GM18907 (cell line): ENCODE measurements at regions not wholly inside any gene's neighbourhood (a gene's known extent, or its start where the extent isn't known, plus 50 kb on each side); places are given as distances from the start of the nearest gene placed in this dataset.

ENCODE experiments used
- ATAC-seq: cut with Tn5 transposase; IDR thresholded peaks from one replicate; pipeline ENCODE4 v1.9.1; 2021; ENCODE audit warnings: mild to moderate bottlenecking, moderate library complexity; ENCODE audit not compliant: unreplicated experiment

- no peak for ATAC-seq
Measured at GRCh38 chr20:52500157-52500556, 308.6 kb upstream of the ZFP64 start.

DNA sequence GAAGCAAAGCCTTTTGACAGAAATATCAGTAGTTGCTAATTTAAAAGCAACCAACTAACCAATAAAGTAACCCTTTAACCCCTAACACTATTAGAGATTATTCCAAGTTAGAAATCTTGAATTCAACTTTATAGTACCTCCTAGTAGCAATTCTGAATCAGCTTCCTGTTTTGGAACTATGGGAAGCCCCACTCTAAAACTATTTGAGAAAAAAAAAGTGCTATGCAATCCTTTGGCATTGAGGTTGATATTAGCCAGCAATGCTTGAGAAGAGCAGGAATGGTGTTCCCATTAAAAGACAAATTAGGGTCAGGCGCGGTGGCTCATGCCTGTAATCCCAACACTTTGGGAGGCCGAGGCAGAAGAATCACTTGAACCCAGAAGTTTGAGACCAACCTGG lies 306.2 kb upstream of the ZFP64 start:
- no peak for ATAC-seq

GRCh38 chr20:52496191-52496590 lies 304.6 kb upstream of the ZFP64 start:
- ATAC-seq, result no peak

DNA sequence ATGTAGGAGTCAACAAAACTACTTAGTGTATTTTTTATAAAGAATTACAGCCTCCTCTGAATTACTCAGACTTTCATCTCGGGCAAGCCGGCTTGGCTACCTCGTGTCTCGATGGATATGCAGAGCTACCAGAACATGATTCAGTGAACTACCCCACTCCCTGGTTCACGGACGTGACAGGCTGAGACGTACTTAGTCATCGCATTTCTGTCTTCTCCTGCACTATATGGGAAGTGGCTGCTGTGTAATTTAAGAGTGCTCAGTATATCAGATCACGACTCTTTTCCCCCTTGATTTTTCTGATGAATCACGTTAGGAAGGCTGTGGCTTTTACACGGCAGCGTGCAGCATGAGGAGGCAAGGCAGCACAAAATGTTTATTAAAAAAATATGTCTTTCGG lies 302.7 kb upstream of the ZFP64 start:
- ATAC-seq, result no peak

- ATAC-seq, result no peak
Measured at GRCh38 chr20:52493171-52493721, 301.7 kb upstream of the ZFP64 start.

DNA sequence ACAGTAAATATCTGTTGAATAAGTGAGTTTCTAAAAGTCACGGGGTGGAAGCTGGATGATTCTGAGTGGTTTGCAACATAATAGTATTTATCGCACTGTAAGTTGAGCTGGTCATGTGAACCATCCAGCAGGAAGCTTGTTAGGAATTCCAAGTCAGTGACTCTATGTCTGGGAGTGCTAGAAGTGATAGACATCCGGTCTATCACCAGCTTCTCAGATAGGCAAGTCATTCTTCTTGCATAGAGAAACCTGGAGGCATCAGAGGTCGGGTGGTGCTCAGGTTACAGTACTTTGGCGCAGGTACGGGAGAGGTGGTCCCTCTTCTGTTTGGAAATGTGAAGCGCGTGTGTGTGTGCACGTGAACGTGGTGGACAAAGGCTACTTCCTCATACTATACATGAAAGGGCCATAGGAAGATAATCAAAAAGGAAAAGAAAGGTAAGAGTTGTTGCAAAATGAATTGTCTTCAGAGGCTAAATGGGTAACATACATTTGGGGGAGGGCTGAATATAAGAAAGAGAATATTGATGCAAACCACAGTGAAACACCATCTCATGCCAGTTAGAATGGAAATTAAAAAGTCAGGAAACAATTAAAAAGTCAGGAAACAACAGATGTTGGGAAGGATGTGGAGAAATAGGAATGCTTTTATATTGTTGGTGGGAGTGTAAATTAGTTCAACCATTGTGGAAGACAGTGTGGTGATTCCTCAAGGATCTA lies 299.3 kb upstream of the ZFP64 start:
- ATAC-seq, result no peak

DNA sequence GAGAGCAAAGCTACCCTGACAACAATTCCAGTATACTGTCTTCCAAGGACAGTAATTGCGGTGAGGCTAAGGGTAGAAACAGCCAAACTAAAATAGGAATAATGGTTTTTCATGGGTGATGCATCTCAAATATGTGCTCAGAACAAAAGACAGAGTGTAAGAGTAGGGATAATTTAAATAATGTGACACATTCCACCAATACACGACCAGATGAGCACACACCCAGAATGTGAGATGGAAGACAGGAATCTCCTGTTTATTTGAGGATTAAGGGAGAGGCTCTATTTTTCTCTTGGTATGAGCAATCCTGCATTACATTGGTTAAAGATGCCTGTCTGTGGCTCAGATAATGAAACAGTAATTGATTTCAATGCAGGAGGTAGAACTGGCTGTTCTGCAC lies 292.9 kb upstream of the ZFP64 start:
- no peak for ATAC-seq

DNA sequence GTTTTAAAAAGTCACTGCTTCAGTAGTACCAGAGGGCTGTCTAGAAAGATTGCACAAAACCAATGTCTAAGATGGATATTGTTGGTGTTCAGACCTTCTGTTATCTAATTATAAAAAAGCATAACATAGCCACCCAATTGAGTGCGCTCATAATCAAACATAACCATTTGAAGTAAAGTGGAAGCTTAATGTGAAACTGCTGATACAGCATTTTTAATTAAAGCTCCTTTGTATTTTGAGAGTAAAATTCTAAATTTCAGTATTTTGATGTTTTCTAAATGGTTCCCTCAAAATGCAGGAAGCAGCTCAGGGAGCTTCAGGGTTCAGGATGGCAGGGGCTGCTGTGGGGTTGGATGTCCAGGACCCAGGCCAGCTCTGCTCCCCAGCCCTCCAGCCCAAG lies 291.8 kb upstream of the ZFP64 start:
- ATAC-seq, result no peak

GRCh38 chr20:52482044-52482443 lies 290.5 kb upstream of the ZFP64 start:
- no peak for ATAC-seq

GRCh38 chr20:52481443-52481842 lies 289.9 kb upstream of the ZFP64 start:
- ATAC-seq, result no peak

DNA sequence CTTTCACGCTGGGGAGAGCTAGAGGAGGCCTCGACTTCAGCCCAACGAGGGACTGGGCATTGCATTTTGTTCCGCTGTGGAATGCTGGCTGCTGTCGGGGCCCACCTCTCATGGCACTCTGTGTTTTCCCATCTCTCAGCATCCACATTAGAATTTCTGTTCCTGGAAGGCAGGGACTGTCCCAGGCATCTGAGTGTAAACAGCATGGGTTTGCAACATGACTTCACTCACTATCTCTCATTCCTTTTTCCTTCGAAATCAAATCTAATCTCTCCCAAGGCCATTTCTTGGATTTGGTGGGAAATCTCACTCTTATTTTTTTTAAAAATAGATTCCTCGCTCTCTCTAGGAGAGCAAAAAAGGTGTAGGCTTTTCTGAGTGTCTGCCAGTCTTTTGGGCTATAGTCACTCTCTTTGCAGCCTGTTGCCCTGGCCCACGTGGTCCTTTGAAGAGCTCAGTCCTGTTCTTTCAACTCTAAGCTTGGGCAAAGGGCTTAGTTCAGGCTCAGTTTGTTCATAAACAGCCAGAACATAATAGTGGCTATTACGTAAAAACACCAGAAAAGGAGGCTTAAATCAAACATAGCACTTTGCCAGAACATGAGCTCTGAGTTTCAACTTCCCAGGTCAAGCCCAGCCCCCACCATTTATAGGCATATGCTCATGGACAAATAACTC lies 284.6 kb upstream of the ZFP64 start:
- no peak for ATAC-seq

GRCh38 chr20:52473186-52473585 lies 281.6 kb upstream of the ZFP64 start:
- ATAC-seq, result no peak

GRCh38 chr20:52470561-52470960 lies 279.0 kb upstream of the ZFP64 start:
- no peak for ATAC-seq

GRCh38 chr20:52469128-52469527 lies 277.5 kb upstream of the ZFP64 start:
- no peak for ATAC-seq

DNA sequence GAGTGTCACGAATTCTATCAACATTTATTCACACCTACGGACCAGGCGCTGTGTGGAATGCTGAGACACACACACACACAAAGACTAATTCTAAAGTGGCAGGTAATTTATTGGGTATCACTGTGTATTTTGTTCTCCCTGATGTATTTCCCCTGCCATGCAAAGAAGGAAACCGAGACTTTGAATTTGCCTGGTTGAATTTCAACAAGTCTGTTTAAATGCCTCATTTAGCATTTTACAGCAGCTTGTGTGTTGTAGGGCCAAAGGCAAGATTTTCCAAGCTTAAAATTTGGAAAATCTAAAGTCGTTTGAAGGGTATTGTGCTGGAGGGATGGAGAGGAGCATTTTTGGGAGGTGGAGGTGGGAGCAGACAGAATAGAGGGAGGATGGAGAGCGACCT lies 274.4 kb upstream of the ZFP64 start:
- ATAC-seq, result no peak

GRCh38 chr20:52461582-52461981 lies 270.0 kb upstream of the ZFP64 start:
- no peak for ATAC-seq

GRCh38 chr20:52459150-52459549 lies 267.6 kb upstream of the ZFP64 start:
- no peak for ATAC-seq

DNA sequence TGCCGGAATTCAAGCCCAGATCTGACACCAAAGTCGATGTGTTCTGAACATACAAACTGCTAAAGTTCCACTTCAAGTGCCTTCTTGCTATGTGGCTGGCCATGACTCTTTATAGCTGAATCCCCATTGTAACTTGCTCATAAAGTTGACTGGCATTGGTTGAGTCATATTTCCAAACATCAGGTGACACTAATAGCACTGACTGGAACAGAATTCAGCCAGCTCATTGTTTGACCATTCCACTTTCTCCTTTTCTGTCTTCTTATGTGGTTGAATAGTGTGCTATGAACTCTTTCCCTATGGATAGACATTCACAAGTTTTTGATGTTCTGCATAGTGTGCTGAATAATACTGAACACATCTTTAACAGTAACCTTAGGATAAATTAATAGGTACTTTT lies 266.2 kb upstream of the ZFP64 start:
- no peak for ATAC-seq

GRCh38 chr20:52454660-52455059 lies 263.1 kb upstream of the ZFP64 start:
- no peak for ATAC-seq

DNA sequence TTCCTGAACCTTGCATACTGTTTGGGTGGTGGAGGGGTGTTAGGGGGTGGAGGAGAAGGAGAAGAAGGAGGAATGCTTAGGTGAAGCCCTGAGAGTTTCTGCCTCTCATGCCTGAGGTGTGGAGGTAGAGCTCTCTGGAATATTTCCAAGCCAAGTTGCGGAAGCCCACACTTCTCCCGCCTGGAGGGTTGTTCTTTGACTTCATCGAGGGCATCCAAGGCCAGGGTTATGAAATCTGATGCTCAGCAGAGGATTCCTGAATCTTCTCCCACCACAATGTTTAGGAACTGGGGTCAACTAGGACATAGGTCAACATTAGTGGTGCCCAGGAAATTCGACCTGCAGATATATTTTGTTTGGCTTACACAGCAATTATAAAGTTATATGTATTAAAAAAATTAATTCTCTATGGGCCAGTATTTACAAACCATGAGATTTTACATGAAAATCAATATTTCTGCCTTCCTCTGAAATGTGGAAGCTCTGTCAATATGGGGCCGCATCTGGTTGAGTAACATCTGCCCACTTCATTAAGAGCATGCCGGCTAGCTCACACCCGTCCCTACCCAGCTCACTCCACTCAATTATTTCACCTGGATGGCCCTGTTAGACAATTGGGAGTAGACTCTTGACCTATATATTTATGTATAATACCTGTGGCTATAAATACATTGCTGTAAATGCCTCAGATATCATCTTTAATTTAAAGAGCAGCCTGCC lies 257.1 kb upstream of the ZFP64 start:
- no peak for ATAC-seq

- no peak for ATAC-seq
Measured at GRCh38 chr20:52447225-52447551, 255.6 kb upstream of the ZFP64 start.
